ENCODE measurements at regions not wholly inside any gene's neighbourhood (a gene's known extent, or its start where the extent isn't known, plus 50 kb on each side); places are given as distances from the start of the nearest gene placed in this dataset.

- in situ Hi-C loops (cut with MboI; ENCODE audit: low pct_unique_long_range_greater_than_20kb, low sequenced_read_pairs, unreplicated experiment), result no loop called here
- no peak for TF ChIP-seq CTCF (IDR thresholded peaks at IDR 0.05; ENCODE audit: extremely low read depth, insufficient read depth, missing control alignments)
- no peak for DNase-seq (ENCODE audit: low spot score)
Measured at GRCh38 chr12:60863421-60863820, 1267.6 kb downstream of the SLC16A7 start.

- in situ Hi-C loops (cut with MboI; ENCODE audit: low pct_unique_long_range_greater_than_20kb, low sequenced_read_pairs, unreplicated experiment), result no loop called here
- DNase-seq (ENCODE audit: low spot score), result no peak
- TF ChIP-seq CTCF (IDR thresholded peaks at IDR 0.05; ENCODE audit: extremely low read depth, insufficient read depth, missing control alignments), result no peak
Measured at GRCh38 chr12:60872219-60872618, 1276.4 kb downstream of the SLC16A7 start.

GRCh38 chr12:60872850-60873713 is 1277.3 kb downstream of the SLC16A7 start:
- DNase-seq (ENCODE audit: low spot score), result no peak
- TF ChIP-seq CTCF (IDR thresholded peaks at IDR 0.05; ENCODE audit: extremely low read depth, insufficient read depth, missing control alignments), result no peak
- in situ Hi-C loops (cut with MboI; ENCODE audit: low pct_unique_long_range_greater_than_20kb, low sequenced_read_pairs, unreplicated experiment), result no loop called here

GRCh38 chr12:60874091-60874490 is 1278.3 kb downstream of the SLC16A7 start:
- in situ Hi-C loops (cut with MboI; ENCODE audit: low pct_unique_long_range_greater_than_20kb, low sequenced_read_pairs, unreplicated experiment), result no loop called here
- DNase-seq (ENCODE audit: low spot score), result no peak
- no peak for TF ChIP-seq CTCF (IDR thresholded peaks at IDR 0.05; ENCODE audit: extremely low read depth, insufficient read depth, missing control alignments)

- no peak for DNase-seq (ENCODE audit: low spot score)
- no peak for TF ChIP-seq CTCF (IDR thresholded peaks at IDR 0.05; ENCODE audit: extremely low read depth, insufficient read depth, missing control alignments)
- in situ Hi-C loops (cut with MboI; ENCODE audit: low pct_unique_long_range_greater_than_20kb, low sequenced_read_pairs, unreplicated experiment), result no loop called here
Measured at GRCh38 chr12:60920841-60921495, 1325.1 kb downstream of the SLC16A7 start.

- no peak for DNase-seq (ENCODE audit: low spot score)
- in situ Hi-C loops (cut with MboI; ENCODE audit: low pct_unique_long_range_greater_than_20kb, low sequenced_read_pairs, unreplicated experiment), result no loop called here
- no peak for TF ChIP-seq CTCF (IDR thresholded peaks at IDR 0.05; ENCODE audit: extremely low read depth, insufficient read depth, missing control alignments)
Measured at GRCh38 chr12:60921541-60921940, 1325.7 kb downstream of the SLC16A7 start.
